ENCODE measurements at regions not wholly inside any gene's neighbourhood (a gene's known extent, or its start where the extent isn't known, plus 50 kb on each side); places are given as distances from the start of the nearest gene placed in this dataset.

DNA sequence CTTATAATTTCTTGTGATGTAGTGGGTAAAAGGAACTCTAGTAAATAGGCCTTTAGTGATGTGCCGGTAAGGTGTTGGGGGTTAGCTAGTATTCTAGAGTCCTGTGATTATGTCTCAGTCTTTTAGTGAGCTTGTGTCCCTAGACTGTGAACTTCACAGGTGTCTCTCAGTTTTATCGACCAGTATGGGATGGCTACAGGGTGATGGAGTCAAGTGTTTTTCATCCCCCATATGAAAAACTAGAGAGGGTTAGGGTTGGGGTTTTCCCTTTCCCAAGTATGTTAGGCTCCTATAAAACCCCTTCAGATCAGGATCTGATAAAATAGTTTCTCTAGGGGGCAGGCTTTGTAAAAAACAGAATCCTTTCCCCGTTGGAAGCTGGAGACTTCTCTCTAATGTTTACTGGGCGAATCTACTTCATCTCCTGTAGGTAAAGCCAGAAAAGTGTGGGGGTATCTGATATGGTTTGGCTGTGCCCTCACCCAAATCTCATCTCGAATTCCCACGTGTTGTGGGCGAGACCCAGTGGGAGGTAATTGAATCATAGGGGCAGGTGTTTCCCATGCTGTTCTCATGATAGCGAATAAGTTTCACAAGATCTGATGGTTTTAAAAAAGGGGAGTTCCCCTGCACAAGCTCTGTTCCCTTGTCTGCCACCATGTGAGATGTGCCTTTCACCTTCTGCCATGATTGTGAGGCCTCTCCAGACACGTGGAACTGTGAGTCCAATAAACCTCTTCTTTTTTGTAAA lies 120.8 kb downstream of the DTHD1 start:
- H3K27me3 ChIP-seq (ENCODE audit: insufficient read depth, low read depth, low read length) = no peaks in the 10 kb centered on the region
- no peaks in the 10 kb centered on the region for H3K9me3 ChIP-seq (ENCODE audit: low read length)
- no peaks in the 10 kb centered on the region for H3K9me2 ChIP-seq (ENCODE audit: insufficient read depth, low read length)
- no peak overlapping the region for H3K4me3 ChIP-seq (ENCODE audit: low read length)
- H3K79me2 ChIP-seq (replicated peaks; ENCODE audit: insufficient read depth, low read length) = no peaks in the 10 kb centered on the region
- H3K27ac ChIP-seq (ENCODE audit: low read length) = no peak overlapping the region
- no peak overlapping the region for H2AFZ ChIP-seq (ENCODE audit: low read depth, low read length)
- no peak overlapping the region for H3K9ac ChIP-seq (ENCODE audit: low read length)
- no peaks in the 10 kb centered on the region for H3F3A ChIP-seq (ENCODE audit: insufficient read depth, low read length, poor library complexity, severe bottlenecking)
- no peaks in the 10 kb centered on the region for H3K36me3 ChIP-seq (ENCODE audit: insufficient read depth, low read length)
- no peak overlapping the region for H3K4me2 ChIP-seq (ENCODE audit: low read length)
- TF ChIP-seq EZH2 (IDR thresholded peaks at IDR 0.05; ENCODE audit: borderline replicate concordance, insufficient read depth, low read length, poor library complexity, severe bottlenecking) (no peak), RAD21 (conservative IDR thresholded peaks at IDR 0.05) (no peak), SMC3 (conservative IDR thresholded peaks at IDR 0.05; ENCODE audit: poor library complexity) (no peak), CTCF (IDR thresholded peaks at IDR 0.05; ENCODE audit: poor library complexity, severe bottlenecking) (no peak), MXI1 (conservative IDR thresholded peaks at IDR 0.05; ENCODE audit: poor library complexity, severe bottlenecking) (no peak), POLR2AphosphoS5 (IDR thresholded peaks at IDR 0.05) (no peak)
- no peaks in the 10 kb centered on the region for H4K20me1 ChIP-seq (ENCODE audit: insufficient read depth)

GRCh38 chr4:36411338-36411737 lies 129.9 kb downstream of the DTHD1 start:
- no peak overlapping the region for H3K4me2 ChIP-seq (ENCODE audit: low read length)
- H3K9me3 ChIP-seq (ENCODE audit: low read length) = no peaks in the 10 kb centered on the region
- H3K9me2 ChIP-seq (ENCODE audit: insufficient read depth, low read length) = no peaks in the 10 kb centered on the region
- no peaks in the 10 kb centered on the region for H3F3A ChIP-seq (ENCODE audit: insufficient read depth, low read length, poor library complexity, severe bottlenecking)
- H4K20me1 ChIP-seq (ENCODE audit: insufficient read depth) = no peaks in the 10 kb centered on the region
- no peaks in the 10 kb centered on the region for H3K27me3 ChIP-seq (ENCODE audit: insufficient read depth, low read depth, low read length)
- H3K9ac ChIP-seq (ENCODE audit: low read length) = no peak overlapping the region
- H2AFZ ChIP-seq (ENCODE audit: low read depth, low read length) = no peak overlapping the region
- no peaks in the 10 kb centered on the region for H3K79me2 ChIP-seq (replicated peaks; ENCODE audit: insufficient read depth, low read length)
- no peak overlapping the region for H3K4me3 ChIP-seq (ENCODE audit: low read length)
- H3K36me3 ChIP-seq (ENCODE audit: insufficient read depth, low read length) = no peaks in the 10 kb centered on the region
- TF ChIP-seq, protein P1, sequence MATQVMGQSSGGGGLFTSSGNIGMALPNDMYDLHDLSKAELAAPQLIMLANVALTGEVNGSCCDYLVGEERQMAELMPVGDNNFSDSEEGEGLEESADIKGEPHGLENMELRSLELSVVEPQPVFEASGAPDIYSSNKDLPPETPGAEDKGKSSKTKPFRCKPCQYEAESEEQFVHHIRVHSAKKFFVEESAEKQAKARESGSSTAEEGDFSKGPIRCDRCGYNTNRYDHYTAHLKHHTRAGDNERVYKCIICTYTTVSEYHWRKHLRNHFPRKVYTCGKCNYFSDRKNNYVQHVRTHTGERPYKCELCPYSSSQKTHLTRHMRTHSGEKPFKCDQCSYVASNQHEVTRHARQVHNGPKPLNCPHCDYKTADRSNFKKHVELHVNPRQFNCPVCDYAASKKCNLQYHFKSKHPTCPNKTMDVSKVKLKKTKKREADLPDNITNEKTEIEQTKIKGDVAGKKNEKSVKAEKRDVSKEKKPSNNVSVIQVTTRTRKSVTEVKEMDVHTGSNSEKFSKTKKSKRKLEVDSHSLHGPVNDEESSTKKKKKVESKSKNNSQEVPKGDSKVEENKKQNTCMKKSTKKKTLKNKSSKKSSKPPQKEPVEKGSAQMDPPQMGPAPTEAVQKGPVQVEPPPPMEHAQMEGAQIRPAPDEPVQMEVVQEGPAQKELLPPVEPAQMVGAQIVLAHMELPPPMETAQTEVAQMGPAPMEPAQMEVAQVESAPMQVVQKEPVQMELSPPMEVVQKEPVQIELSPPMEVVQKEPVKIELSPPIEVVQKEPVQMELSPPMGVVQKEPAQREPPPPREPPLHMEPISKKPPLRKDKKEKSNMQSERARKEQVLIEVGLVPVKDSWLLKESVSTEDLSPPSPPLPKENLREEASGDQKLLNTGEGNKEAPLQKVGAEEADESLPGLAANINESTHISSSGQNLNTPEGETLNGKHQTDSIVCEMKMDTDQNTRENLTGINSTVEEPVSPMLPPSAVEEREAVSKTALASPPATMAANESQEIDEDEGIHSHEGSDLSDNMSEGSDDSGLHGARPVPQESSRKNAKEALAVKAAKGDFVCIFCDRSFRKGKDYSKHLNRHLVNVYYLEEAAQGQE (IDR thresholded peaks at IDR 0.05; ENCODE audit: borderline replicate concordance) = no peak
- no peak for TF ChIP-seq SMC3 (conservative IDR thresholded peaks at IDR 0.05; ENCODE audit: poor library complexity)
- TF ChIP-seq EZH2 (IDR thresholded peaks at IDR 0.05; ENCODE audit: borderline replicate concordance, insufficient read depth, low read length, poor library complexity, severe bottlenecking) = no peak
- no peak for TF ChIP-seq EP300 (conservative IDR thresholded peaks at IDR 0.05; ENCODE audit: poor library complexity, severe bottlenecking)
- TF ChIP-seq RAD21 (conservative IDR thresholded peaks at IDR 0.05) = no peak
- H3K27ac ChIP-seq (ENCODE audit: low read length) = no peak overlapping the region

Data from neural cell (in vitro differentiated cells).